Activated CD4-positive, alpha-beta T cell treated with anti-CD3 and anti-CD28 coated beads for 48 hours (primary cell): ENCODE measurements at regions not wholly inside any gene's neighbourhood (a gene's known extent, or its start where the extent isn't known, plus 50 kb on each side); places are given as distances from the start of the nearest gene placed in this dataset.
"Not testable (repeated sequence)": the region's sequence is repeated elsewhere in the genome, so short reads cannot be mapped to it uniquely, and the experiment has no call there.

Experiments
- DNase-seq: peaks from one replicate; pipeline ENCODE4 v3.0.0-alpha.2; 2020

GRCh38 chr2:239594772-239595608 lies 194.2 kb upstream of the HDAC4 start:
- DNase-seq, result no peak

- DNase-seq, result no peak
Observed at GRCh38 chr2:239594019-239594771, 193.4 kb upstream of the HDAC4 start.

- no peak for DNase-seq
Observed at GRCh38 chr2:239593455-239593854, 192.6 kb upstream of the HDAC4 start.

GRCh38 chr2:239592629-239593290 lies 191.9 kb upstream of the HDAC4 start:
- not testable (repeated sequence) for DNase-seq

GRCh38 chr2:239590995-239591915 lies 190.4 kb upstream of the HDAC4 start:
- no peak for DNase-seq

- DNase-seq, result no peak
Observed at GRCh38 chr2:239590276-239590675, 189.5 kb upstream of the HDAC4 start.

- no peak for DNase-seq
Observed at GRCh38 chr2:239589833-239590232, 189.0 kb upstream of the HDAC4 start.

GRCh38 chr2:239589270-239589825 lies 188.5 kb upstream of the HDAC4 start:
- no peak for DNase-seq

- DNase-seq, result no peak
Observed at GRCh38 chr2:239588451-239589269, 187.8 kb upstream of the HDAC4 start.

- DNase-seq, result no peak
Observed at GRCh38 chr2:239587841-239588240, 187.0 kb upstream of the HDAC4 start.

- no peak for DNase-seq
Observed at GRCh38 chr2:239587311-239587731, 186.5 kb upstream of the HDAC4 start.

- DNase-seq, result no peak
Observed at GRCh38 chr2:239586651-239587310, 186.0 kb upstream of the HDAC4 start.

- no peak for DNase-seq
Observed at GRCh38 chr2:239585422-239585821, 184.6 kb upstream of the HDAC4 start.

GRCh38 chr2:239584986-239585385 lies 184.2 kb upstream of the HDAC4 start:
- DNase-seq, result no peak

- DNase-seq, result no peak
Observed at GRCh38 chr2:239583879-239584859, 183.3 kb upstream of the HDAC4 start.

- no peak for DNase-seq
Observed at GRCh38 chr2:239583171-239583878, 182.5 kb upstream of the HDAC4 start.

GRCh38 chr2:239582476-239582875 lies 181.7 kb upstream of the HDAC4 start:
- DNase-seq, result no peak

- no peak for DNase-seq
Observed at GRCh38 chr2:239581352-239581901, 180.6 kb upstream of the HDAC4 start.

- no peak for DNase-seq
Observed at GRCh38 chr2:239580199-239580527, 179.3 kb upstream of the HDAC4 start.
